Activated CD4-positive, alpha-beta T cell treated with anti-CD3 and anti-CD28 coated beads, Interleukin-2, amount 10 ng/mL, durations not matched to agents 24 days and 14 days (primary cell): ENCODE measurements at regions not wholly inside any gene's neighbourhood (a gene's known extent, or its start where the extent isn't known, plus 50 kb on each side); places are given as distances from the start of the nearest gene placed in this dataset.

Source experiments
- DNase-seq: peaks from one replicate; pipeline ENCODE4 v3.0.0; 2022
- H3K27ac Mint-ChIP-seq: one replicate; pipeline ENCODE4 v1.8.0; 2022; ENCODE audit warnings: mild to moderate bottlenecking, mixed read lengths
- H3K27me3 Mint-ChIP-seq: one replicate; pipeline ENCODE4 v1.8.0; 2022; ENCODE audit warnings: mixed read lengths
- H3K36me3 Mint-ChIP-seq: one replicate; pipeline ENCODE4 v1.8.0; 2022; ENCODE audit warnings: low read depth, mild to moderate bottlenecking, mixed read lengths
- H3K4me1 Mint-ChIP-seq: one replicate; pipeline ENCODE4 v1.8.0; 2021; ENCODE audit warnings: mixed read lengths
- H3K4me3 Mint-ChIP-seq: one replicate; pipeline ENCODE4 v1.8.0; 2022; ENCODE audit warnings: mild to moderate bottlenecking, moderate library complexity, mixed read lengths
- H3K9me3 Mint-ChIP-seq: one replicate; pipeline ENCODE4 v1.8.0; 2021; ENCODE audit warnings: mixed read lengths
- intact Hi-C: fragments of 100-400 bp; cut with micrococcal nuclease; formaldehyde crosslinking; loops from one replicate; pipeline ENCODE4 v1.15.1; 2023

GRCh38 chr2:12300019-12300602 lies 416.6 kb upstream of the TRIB2 start:
- Mint-ChIP-seq H3K9me3 (peaks cover 5% of the 10 kb centered on the region), H3K36me3 (peaks cover 4% of the 10 kb centered on the region), H3K27me3 (peaks cover 4% of the 10 kb centered on the region), H3K27ac (no peak overlapping the region), H3K4me3 (no peak overlapping the region), H3K4me1 (peaks cover 46% of the 10 kb centered on the region)
- intact Hi-C loops: no loop called here
- no peak for DNase-seq

- Mint-ChIP-seq H3K4me1 (peaks cover 38% of the 10 kb centered on the region), H3K27me3 (peaks cover 4% of the 10 kb centered on the region)
Measured at GRCh38 chr2:12300927-12301326, 415.8 kb upstream of the TRIB2 start.

GRCh38 chr2:12302140-12302539 lies 414.6 kb upstream of the TRIB2 start:
- H3K27ac Mint-ChIP-seq: no peak overlapping the region
- DNase-seq: peak; percentile 72
- intact Hi-C loops: no loop called here
- peak overlapping the region; percentile 32 for H3K4me3 Mint-ChIP-seq
- peaks cover under 1% of the 10 kb centered on the region for H3K36me3 Mint-ChIP-seq
- H3K9me3 Mint-ChIP-seq: peaks cover under 1% of the 10 kb centered on the region
- peaks cover 29% of the 10 kb centered on the region for H3K4me1 Mint-ChIP-seq
- no peaks in the 10 kb centered on the region for H3K27me3 Mint-ChIP-seq

More at GRCh38 chr2:12300927-12301326, 415.8 kb upstream of the TRIB2 start:
- no peak for DNase-seq
- H3K27ac Mint-ChIP-seq: no peak overlapping the region
- peaks cover 4% of the 10 kb centered on the region for H3K36me3 Mint-ChIP-seq
- intact Hi-C loops: no loop called here
- H3K9me3 Mint-ChIP-seq: peaks cover 5% of the 10 kb centered on the region
- no peak overlapping the region for H3K4me3 Mint-ChIP-seq

DNA sequence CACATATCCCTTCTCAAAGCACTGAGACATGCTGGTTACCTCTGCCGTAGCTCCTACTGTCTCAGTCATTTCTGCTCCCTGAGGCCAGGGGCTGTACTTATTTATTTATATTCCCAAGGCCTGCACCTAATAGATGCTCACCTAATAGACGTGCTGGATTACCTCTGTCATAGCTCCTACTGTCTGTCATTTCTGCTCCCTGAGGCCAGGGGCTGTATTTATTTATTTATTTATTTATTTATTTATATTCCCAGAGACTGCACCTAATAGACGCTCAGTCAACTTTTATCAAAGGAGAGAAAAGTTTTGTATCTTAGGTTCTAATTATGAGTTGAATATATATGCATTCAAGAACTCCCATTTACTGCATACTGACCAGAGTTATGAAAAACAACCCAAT lies 414.0 kb upstream of the TRIB2 start:
- H3K27ac Mint-ChIP-seq: no peak overlapping the region
- DNase-seq: no peak
- H3K4me1 Mint-ChIP-seq: peaks cover 27% of the 10 kb centered on the region
- no peak overlapping the region for H3K4me3 Mint-ChIP-seq
- H3K36me3 Mint-ChIP-seq: no peaks in the 10 kb centered on the region
- intact Hi-C loops: no loop called here
- no peaks in the 10 kb centered on the region for H3K27me3 Mint-ChIP-seq
- no peaks in the 10 kb centered on the region for H3K9me3 Mint-ChIP-seq

DNA sequence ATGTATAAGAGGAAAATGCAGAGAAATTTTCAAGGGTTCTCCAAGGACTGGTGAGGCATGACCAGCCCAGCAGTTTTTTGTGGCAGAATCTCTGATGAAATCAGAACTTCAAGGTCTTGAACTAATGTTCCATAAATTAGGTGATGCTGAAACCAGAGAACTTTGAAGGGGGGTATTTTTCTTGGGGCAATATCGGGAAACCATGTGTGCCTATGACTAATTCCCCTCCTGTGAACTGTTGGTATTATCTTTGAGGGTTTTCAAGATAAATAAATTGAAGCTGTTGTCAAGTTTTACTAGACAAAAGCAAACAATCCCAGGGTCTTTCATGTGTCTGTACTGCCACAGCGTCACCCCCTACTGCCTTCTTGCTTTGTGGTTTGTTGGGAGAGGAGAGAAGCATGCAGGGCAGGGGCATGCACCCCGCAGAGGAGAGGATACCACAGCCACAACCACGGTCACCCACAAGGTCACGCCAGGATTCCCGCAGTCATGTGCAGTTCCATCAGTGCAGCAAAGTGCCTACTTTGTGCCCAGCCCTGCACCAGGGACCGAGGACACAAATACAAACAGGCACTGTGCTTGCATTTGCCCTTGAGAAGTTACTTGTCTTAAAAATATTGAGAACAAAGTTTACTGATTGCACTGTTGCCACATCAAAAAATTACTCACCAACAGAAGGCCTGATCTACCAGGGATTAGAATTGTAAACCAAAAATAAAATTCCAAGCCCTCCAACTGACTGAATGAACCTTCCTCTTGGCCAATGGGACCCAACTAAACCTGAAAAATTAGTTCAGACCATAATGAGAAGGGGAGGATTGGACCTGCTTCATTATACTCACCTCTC lies 413.3 kb upstream of the TRIB2 start:
- DNase-seq: peak; percentile 73
- Mint-ChIP-seq H3K9me3 (no peaks in the 10 kb centered on the region), H3K4me1 (peaks cover 27% of the 10 kb centered on the region), H3K36me3 (no peaks in the 10 kb centered on the region), H3K4me3 (no peak overlapping the region), H3K27ac (peak overlapping the region; percentile 63), H3K27me3 (peaks cover 2% of the 10 kb centered on the region)
- intact Hi-C loops: no loop called here

GRCh38 chr2:12304564-12305171 lies 412.1 kb upstream of the TRIB2 start:
- Mint-ChIP-seq H3K27me3 (peaks cover 2% of the 10 kb centered on the region), H3K4me1 (peaks cover 33% of the 10 kb centered on the region), H3K9me3 (peaks cover 4% of the 10 kb centered on the region), H3K4me3 (no peak overlapping the region), H3K27ac (no peak overlapping the region), H3K36me3 (no peaks in the 10 kb centered on the region)
- intact Hi-C loops: no loop called here
- DNase-seq: no peak

DNA sequence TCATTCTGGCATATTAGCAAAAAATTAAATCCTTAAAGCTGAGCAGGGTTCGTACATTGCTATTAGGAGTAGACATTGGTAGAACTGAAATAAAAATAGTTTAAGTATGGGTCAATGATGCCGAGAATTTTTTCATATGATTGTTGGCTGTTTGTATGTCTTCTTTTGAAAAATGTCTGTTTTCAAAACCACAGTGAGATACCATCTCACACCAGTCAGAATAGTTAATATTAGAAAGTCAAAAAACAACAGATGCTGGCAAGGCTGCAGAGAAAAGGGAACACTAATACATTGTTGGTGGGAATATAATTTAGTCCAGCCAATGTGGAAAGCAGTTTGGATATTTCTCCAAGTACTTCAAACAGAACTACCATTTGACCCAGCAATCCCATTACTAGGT lies 410.8 kb upstream of the TRIB2 start:
- Mint-ChIP-seq H3K27me3 (peaks cover 2% of the 10 kb centered on the region), H3K4me1 (peaks cover 37% of the 10 kb centered on the region), H3K36me3 (no peaks in the 10 kb centered on the region), H3K9me3 (peaks cover 8% of the 10 kb centered on the region), H3K27ac (no peak overlapping the region), H3K4me3 (no peak overlapping the region)
- no peak for DNase-seq
- intact Hi-C loops: no loop called here

DNA sequence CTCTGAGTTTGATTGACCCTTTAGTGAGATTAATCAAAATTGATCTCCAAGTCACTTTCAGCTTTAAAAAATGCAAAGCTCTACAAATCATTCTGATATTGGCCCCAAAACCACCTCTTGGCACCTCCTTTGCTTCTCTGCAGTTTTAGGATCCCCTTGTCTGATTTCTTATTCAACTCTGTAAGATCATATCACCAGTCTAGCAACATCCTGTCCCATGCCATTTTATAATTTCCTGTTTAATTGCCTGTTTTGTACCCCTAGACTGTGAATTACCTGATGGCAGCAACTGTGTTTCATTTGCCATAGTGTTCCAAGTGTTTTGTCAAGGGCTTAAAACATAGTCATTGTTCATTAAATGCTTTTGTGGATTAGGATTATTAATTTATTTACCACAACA lies 406.3 kb upstream of the TRIB2 start:
- Mint-ChIP-seq H3K36me3 (no peaks in the 10 kb centered on the region), H3K27me3 (peaks cover 2% of the 10 kb centered on the region), H3K4me1 (peaks cover 24% of the 10 kb centered on the region), H3K4me3 (no peak overlapping the region), H3K27ac (no peak overlapping the region), H3K9me3 (peaks cover 8% of the 10 kb centered on the region)
- no peak for DNase-seq
- intact Hi-C loops: no loop called here

DNA sequence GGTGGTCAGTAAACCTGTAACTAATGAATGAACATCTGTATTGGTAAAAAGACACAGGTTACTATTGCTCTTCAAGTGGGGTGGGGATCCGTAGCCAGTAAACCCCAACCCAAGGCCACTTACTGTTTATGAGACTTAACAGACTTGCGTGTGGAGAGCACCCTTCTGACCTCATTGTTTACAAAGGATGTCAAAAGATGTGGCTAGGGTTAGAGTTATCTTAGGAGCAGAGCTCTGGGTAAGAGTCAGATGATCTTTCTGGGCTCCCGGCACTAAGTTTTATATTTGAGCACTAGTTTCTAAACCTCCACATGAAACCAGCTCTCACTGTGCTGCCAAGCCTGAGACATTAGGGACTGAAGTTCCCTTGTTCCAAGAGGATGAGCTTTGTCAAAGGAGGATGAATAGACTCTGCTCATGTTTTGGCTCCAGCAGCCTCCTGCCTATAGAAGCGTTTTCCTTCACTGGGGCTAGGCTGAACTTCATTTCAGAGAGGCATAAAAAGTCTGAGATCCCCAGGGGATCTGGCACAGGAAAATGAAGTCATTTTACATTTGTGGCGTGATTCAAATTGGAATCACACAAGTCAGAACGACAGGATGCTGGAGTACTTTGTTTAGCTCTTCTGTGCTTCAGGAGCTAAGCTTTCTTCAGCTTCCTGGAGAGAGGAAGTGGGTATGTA lies 403.1 kb upstream of the TRIB2 start:
- intact Hi-C loops: no loop called here
- DNase-seq: peak; percentile 60
- Mint-ChIP-seq H3K36me3 (no peaks in the 10 kb centered on the region), H3K27ac (no peak overlapping the region), H3K4me1 (peaks cover 24% of the 10 kb centered on the region), H3K4me3 (no peak overlapping the region), H3K27me3 (peaks cover 4% of the 10 kb centered on the region), H3K9me3 (peaks cover 8% of the 10 kb centered on the region)

- Mint-ChIP-seq H3K27ac (no peak overlapping the region), H3K27me3 (peaks cover 4% of the 10 kb centered on the region), H3K4me3 (no peak overlapping the region), H3K9me3 (peaks cover 5% of the 10 kb centered on the region), H3K4me1 (peaks cover 19% of the 10 kb centered on the region), H3K36me3 (no peaks in the 10 kb centered on the region)
- no peak for DNase-seq
- intact Hi-C loops: no loop called here
Measured at GRCh38 chr2:12314127-12314760, 402.5 kb upstream of the TRIB2 start.

DNA sequence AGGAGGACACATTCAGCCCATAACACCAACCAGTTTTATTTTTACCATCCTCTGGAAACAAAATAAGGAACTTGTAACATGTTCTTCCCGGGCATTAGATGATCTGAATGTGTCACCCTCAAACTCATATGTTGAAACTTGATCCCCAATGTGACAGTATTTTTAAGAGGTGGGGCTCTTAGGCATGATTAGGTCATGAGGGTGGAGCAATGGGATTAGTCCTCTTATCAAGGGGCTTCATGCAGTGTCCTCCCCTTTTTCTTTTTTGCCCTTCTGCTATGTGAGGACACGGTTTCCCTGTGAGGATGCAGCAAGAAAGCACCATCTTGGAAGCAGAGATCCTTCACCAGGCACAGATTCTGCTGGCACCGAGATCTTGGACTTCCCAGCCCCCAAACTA lies 401.5 kb upstream of the TRIB2 start:
- Mint-ChIP-seq H3K27me3 (peaks cover 6% of the 10 kb centered on the region), H3K9me3 (peaks cover 4% of the 10 kb centered on the region), H3K4me1 (peaks cover 17% of the 10 kb centered on the region), H3K36me3 (no peaks in the 10 kb centered on the region), H3K4me3 (no peak overlapping the region), H3K27ac (no peak overlapping the region)
- DNase-seq: no peak
- intact Hi-C loops: no loop called here

DNA sequence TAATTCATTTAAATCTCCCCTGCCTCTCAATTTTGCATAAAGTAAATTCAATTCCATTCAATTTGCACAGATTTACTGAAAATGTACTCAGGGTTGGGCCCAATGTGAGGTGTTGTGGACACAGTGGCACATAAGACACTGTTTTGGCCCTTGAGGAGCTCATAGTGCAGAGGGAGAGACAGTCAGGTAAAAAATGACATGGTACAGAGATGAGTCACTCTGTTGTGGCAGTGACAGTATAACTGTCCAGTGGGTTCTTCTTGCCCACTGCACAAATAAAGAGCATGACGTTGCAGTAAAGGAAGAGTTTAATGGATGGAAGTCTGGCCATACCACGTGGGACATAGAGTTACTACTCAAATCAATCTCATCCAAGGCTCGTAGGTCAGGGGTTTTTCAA lies 400.3 kb upstream of the TRIB2 start:
- intact Hi-C loops: no loop called here
- Mint-ChIP-seq H3K27me3 (peaks cover 6% of the 10 kb centered on the region), H3K4me3 (no peak overlapping the region), H3K4me1 (peaks cover 14% of the 10 kb centered on the region), H3K27ac (no peak overlapping the region), H3K36me3 (no peaks in the 10 kb centered on the region), H3K9me3 (no peaks in the 10 kb centered on the region)
- no peak for DNase-seq

GRCh38 chr2:12317286-12317685 lies 399.4 kb upstream of the TRIB2 start:
- Mint-ChIP-seq H3K27me3 (peaks cover 6% of the 10 kb centered on the region), H3K27ac (no peak overlapping the region), H3K9me3 (no peaks in the 10 kb centered on the region), H3K36me3 (no peaks in the 10 kb centered on the region), H3K4me3 (no peak overlapping the region), H3K4me1 (peaks cover 14% of the 10 kb centered on the region)
- intact Hi-C loops: no loop called here
- DNase-seq: no peak
